ENCODE measurements at regions not wholly inside any gene's neighbourhood (a gene's known extent, or its start where the extent isn't known, plus 50 kb on each side); places are given as distances from the start of the nearest gene placed in this dataset.

- no peak for TF ChIP-seq CTCF (IDR thresholded peaks at IDR 0.05; ENCODE audit: insufficient read depth, low read length)
- TF ChIP-seq GABPA (IDR thresholded peaks at IDR 0.05; ENCODE audit: low read depth), result no peak
Observed at GRCh38 chr6:113125626-113126025, 731.5 kb upstream of the MARCKS start.
